ENCODE measurements at regions not wholly inside any gene's neighbourhood (a gene's known extent, or its start where the extent isn't known, plus 50 kb on each side); places are given as distances from the start of the nearest gene placed in this dataset.
"Not testable (repeated sequence)": the region's sequence is repeated elsewhere in the genome, so short reads cannot be mapped to it uniquely, and the experiment has no call there.

- intact Hi-C loops (cut with micrococcal nuclease) = no loop called here
- Mint-ChIP-seq H3K9me3 (peaks cover 20% of the 10 kb centered on the region), H3K36me3 (ENCODE audit: low read depth) (no peaks in the 10 kb centered on the region), H3K27me3 (no peaks in the 10 kb centered on the region), H3K4me1 (no peaks in the 10 kb centered on the region), H3K4me3 (no peak overlapping the region), H3K27ac (no peak overlapping the region)
- no peak for DNase-seq
- POLR2A ChIA-PET = no interaction called here
- TF ChIP-seq, protein P1, sequence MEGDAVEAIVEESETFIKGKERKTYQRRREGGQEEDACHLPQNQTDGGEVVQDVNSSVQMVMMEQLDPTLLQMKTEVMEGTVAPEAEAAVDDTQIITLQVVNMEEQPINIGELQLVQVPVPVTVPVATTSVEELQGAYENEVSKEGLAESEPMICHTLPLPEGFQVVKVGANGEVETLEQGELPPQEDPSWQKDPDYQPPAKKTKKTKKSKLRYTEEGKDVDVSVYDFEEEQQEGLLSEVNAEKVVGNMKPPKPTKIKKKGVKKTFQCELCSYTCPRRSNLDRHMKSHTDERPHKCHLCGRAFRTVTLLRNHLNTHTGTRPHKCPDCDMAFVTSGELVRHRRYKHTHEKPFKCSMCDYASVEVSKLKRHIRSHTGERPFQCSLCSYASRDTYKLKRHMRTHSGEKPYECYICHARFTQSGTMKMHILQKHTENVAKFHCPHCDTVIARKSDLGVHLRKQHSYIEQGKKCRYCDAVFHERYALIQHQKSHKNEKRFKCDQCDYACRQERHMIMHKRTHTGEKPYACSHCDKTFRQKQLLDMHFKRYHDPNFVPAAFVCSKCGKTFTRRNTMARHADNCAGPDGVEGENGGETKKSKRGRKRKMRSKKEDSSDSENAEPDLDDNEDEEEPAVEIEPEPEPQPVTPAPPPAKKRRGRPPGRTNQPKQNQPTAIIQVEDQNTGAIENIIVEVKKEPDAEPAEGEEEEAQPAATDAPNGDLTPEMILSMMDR (IDR thresholded peaks at IDR 0.05) = no peak
- CTCF ChIA-PET = no interaction called here
- no peak for ATAC-seq (ENCODE audit: low read depth)
These were observed 794.2 kb upstream of the NXPH2 start for GRCh38 chr2:139574371-139574770.

- DNase-seq (no peak), ATAC-seq (ENCODE audit: low read depth) (no peak)
- intact Hi-C loops (cut with micrococcal nuclease) = no loop called here
- Mint-ChIP-seq H3K27ac (no peak overlapping the region), H3K36me3 (ENCODE audit: low read depth) (no peaks in the 10 kb centered on the region), H3K4me1 (no peaks in the 10 kb centered on the region), H3K27me3 (no peaks in the 10 kb centered on the region), H3K4me3 (no peak overlapping the region), H3K9me3 (peaks cover 5% of the 10 kb centered on the region)
- CTCF ChIA-PET = no interaction called here
- POLR2A ChIA-PET = no interaction called here
- TF ChIP-seq, protein P1 (IDR thresholded peaks at IDR 0.05) = no peak
These were observed 776.6 kb upstream of the NXPH2 start for GRCh38 chr2:139556789-139557188.

DNA sequence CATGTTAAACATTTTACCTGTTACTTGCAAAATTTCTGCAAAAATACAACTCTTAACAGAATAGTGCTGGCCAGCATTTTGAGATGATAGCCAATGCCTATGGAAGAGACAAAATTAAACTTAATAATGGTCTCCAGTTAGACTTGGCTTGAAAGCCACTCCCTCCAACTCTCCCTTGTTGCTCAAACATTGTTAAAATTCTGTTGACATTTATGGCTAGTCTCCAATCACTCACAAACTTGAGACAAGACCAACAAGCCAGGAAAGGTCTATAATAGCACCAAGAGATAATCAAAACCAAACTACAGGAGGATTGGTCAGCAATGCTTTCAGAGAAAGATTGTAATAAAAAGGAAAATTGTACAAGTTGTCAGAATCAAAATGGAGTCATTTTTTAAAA, 770.7 kb upstream of the NXPH2 start:
- ATAC-seq (ENCODE audit: low read depth) = no peak
- H3K4me1 Mint-ChIP-seq = no peaks in the 10 kb centered on the region

GRCh38 chr2:139550341-139550740, 770.2 kb upstream of the NXPH2 start:
- Mint-ChIP-seq H3K27me3 (no peaks in the 10 kb centered on the region), H3K27ac (no peak overlapping the region), H3K9me3 (peaks cover 9% of the 10 kb centered on the region), H3K4me3 (no peak overlapping the region), H3K4me1 (no peaks in the 10 kb centered on the region), H3K36me3 (ENCODE audit: low read depth) (no peaks in the 10 kb centered on the region)
- TF ChIP-seq, protein P1 (IDR thresholded peaks at IDR 0.05) = no peak
- DNase-seq = no peak
- CTCF ChIA-PET = no interaction called here
- POLR2A ChIA-PET = no interaction called here
- ATAC-seq (ENCODE audit: low read depth) = no peak
- intact Hi-C loops (cut with micrococcal nuclease) = no loop called here

More for the DNA sequence above, 770.7 kb upstream of the NXPH2 start:
- DNase-seq = no peak
- TF ChIP-seq, protein P1 (IDR thresholded peaks at IDR 0.05) = no peak
- H3K27ac Mint-ChIP-seq = no peak overlapping the region
- intact Hi-C loops (cut with micrococcal nuclease) = no loop called here
- ChIA-PET CTCF (no interaction called here), POLR2A (no interaction called here)
- H3K4me3 Mint-ChIP-seq = no peak overlapping the region
- H3K27me3 Mint-ChIP-seq = no peaks in the 10 kb centered on the region
- H3K9me3 Mint-ChIP-seq = peaks cover 9% of the 10 kb centered on the region
- H3K36me3 Mint-ChIP-seq (ENCODE audit: low read depth) = no peaks in the 10 kb centered on the region

- H3K36me3 Mint-ChIP-seq (ENCODE audit: low read depth) = no peaks in the 10 kb centered on the region
- CTCF ChIA-PET = no interaction called here
These were observed 764.1 kb upstream of the NXPH2 start for GRCh38 chr2:139544186-139544851.

DNA sequence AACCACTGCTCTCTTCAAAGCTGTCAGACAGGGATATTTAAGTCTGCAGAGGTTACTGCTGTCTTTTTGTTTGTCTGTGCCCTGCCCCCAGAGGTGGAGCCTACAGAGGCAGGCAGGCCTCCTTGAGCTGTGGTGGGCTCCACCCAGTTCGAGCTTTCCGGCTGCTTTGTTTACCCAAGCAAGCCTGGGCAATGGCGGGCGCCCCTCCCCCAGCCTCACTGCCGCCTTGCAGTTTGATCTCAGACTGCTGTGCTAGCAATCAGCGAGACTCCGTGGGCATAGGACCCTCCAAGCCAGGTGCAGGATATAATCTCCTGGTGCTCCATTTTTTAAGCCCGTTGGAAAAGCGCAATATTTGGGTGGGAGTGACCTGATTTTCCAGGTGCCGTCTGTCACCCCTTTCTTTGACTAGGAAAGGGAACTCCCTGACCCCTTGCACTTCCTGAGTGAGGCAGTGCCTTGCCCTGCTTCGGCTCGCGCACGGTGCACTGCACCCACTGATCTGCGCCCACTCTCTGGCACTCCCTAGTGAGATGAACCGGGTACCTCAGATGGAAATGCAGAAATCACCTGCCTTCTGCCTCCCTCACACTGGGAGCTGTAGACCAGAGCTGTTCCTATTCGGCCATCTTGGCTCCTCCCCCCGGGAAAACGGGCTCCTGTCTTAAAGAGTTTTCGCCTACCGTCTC, 758.3 kb upstream of the NXPH2 start:
- H3K27me3 Mint-ChIP-seq; intact Hi-C loops (cut with micrococcal nuclease); POLR2A ChIA-PET; H3K4me3 Mint-ChIP-seq; H3K36me3 Mint-ChIP-seq (ENCODE audit: low read depth); H3K4me1 Mint-ChIP-seq; DNase-seq; ATAC-seq (ENCODE audit: low read depth); H3K27ac Mint-ChIP-seq; CTCF ChIA-PET: not testable (repeated sequence)
- H3K9me3 Mint-ChIP-seq = peaks cover 18% of the 10 kb centered on the region

More at GRCh38 chr2:139544186-139544851, 764.1 kb upstream of the NXPH2 start:
- no peak for DNase-seq
- Mint-ChIP-seq H3K9me3 (peaks cover 16% of the 10 kb centered on the region), H3K27ac (no peak overlapping the region), H3K27me3 (no peaks in the 10 kb centered on the region), H3K4me3 (no peak overlapping the region), H3K4me1 (no peaks in the 10 kb centered on the region)
- POLR2A ChIA-PET = no interaction called here
- intact Hi-C loops (cut with micrococcal nuclease) = no loop called here
- TF ChIP-seq, protein P1 (IDR thresholded peaks at IDR 0.05) = no peak
- ATAC-seq (ENCODE audit: low read depth) = no peak

Data from activated B cell treated with CpG ODN at 0.5 μM for 24 hours (primary cell).